HG03342 (cell line): ENCODE measurements at regions not wholly inside any gene's neighbourhood (a gene's known extent, or its start where the extent isn't known, plus 50 kb on each side); places are given as distances from the start of the nearest gene placed in this dataset.

Experiments
- ATAC-seq: cut with Tn5 transposase; IDR thresholded peaks from one replicate; pipeline ENCODE4 v1.9.1; 2021; ENCODE audit warnings: mild to moderate bottlenecking, moderate library complexity; ENCODE audit not compliant: unreplicated experiment

DNA sequence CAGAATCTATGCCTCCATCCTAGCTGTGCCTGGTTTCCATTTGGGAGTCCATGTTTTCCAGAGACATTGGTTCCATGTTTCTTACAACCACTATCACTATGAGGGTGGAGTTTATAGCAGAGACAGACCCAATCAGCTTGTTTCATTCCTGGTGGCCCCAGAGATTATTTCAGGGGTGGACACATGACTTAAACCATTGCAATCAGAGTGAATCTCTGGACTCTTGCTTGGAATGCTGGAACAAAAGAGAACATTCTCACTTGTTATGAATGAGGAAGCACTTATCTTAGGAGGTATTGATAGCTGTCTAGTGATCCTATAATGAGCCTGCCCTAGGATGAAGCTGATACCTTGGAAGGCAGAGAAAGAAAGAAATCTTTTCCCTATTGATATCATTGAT lies 250.3 kb downstream of the ATG4C start:
- ATAC-seq: no peak

DNA sequence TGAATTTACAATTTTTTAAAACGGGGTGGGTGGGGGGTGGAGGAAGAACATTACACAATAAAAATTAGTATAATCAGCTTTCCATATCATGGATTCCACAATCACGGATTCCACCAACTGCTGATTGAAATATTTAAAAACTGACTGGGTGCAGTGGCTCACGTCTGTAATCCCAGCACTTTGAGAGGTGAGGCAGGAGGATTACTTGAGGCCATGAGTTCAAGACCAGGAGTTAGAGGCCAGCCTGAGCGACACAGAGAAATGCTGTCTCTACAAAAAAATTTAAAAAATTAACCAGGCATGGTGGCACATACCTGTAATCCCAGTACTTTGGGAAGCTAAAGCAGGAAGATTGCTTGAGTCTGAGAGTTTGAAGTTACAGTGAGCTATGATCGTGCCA lies 254.7 kb downstream of the ATG4C start:
- no peak for ATAC-seq

DNA sequence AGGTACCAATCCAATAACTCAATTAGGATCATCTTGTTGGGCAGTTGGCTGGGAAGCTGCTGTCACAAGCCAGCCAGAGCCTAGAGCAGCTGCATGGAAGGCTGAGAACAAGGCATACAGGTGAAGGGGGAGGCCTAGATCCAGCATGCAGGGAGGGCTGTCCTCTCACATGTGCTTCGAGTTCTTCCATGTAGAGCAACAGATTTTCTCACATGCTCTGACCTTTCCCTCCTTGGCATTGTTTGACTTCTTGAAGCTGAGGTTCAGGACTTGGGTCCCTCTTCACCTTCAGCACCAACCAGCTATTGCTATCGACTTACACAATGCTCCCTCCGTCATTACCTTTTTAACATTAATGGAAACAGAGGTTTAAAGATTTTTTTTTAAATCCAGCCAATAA lies 257.7 kb downstream of the ATG4C start:
- no peak for ATAC-seq

DNA sequence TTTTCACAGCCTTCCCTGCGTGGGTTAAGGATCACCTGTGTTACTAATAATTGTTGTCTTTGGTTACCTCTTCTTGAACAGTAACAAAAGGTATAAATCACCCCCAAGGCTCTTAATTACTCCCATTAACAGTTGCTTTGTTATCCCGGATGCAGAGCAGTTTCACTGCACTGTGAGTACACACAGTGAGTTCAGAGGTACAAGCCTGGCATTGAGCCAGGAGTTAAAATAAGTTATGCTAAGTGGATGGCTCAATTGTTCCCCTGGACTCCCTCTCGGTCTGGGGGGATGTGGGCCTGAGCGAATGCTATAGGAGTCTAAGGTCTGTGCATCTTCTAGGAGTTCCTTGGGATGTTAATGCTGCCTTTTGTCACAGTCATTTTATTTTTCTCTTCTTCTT lies 258.3 kb downstream of the ATG4C start:
- ATAC-seq: no peak

DNA sequence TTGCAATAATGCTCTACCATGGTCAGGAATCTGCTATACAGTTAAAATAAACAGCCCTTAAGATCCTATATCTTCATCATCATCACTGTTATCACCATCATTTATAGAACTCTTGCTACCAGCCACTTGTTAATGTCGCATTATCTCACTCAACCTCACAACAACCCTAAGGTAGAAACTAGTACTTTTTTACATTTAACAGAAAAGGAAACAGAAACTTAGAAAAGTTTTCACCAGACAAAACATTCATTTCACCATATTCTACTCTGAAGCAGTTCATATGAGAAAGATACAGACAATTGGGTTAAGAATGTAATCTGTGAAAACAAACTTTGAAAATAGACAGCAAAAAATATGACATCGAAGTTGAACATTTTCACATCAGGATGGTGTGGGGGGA lies 262.6 kb downstream of the ATG4C start:
- peak; percentile 61 for ATAC-seq

DNA sequence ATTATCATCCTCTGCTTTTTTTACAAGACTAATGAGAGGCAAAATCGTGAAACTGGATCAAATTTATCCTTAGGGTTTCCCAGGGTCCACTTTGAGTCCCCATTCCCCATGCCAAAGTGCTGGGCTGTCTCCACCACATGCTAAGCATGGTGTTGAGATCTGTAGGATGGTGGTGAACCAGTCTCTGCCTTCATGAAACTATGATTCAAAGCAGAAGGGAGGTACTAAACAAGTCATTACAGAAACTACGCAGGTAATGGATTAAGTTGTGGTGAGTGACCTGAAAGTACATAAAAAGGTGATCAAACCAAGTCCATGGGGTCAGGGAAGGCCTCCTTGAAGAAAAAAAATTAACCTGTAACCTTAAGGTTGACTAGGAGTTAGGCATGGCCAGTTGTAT lies 265.2 kb downstream of the ATG4C start:
- ATAC-seq: no peak

DNA sequence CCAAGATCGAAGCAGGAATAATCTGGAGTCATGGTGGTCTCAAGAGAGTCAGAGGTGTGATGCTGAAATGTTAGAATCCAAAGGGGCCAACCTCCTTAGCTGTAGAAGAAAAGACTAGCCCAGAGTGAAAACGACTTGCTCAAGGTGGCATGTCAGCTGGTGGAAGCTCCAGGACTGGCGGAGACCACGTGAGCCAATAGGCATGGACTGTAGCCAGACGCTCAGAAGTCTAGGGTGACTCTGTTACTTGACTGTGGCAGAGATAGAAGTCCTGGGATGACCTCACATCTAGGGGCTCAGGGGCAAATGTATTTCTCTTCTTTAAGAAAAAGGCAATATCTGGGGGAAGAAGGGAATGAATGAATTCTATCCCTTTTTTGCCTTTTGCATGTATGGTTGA lies 267.4 kb downstream of the ATG4C start:
- ATAC-seq: no peak

DNA sequence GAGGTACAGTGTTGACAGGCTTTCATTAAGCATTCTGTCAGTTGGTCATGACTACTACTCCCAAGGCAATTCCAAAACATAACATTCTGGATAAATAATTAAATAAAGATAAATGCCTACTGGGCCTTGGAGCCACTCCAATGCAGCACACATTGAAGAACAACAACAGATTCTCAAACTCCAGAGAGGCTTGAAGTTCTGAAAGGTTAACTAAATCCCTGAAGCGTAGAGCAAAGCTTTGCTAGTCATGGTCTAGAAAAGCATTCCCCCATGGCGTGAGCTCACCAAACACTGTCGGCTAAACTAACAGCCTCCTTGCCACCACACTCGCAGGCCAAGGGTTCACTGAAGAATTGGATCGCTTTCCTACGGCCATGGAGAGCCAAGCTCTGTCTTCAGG lies 268.0 kb downstream of the ATG4C start:
- ATAC-seq: no peak

DNA sequence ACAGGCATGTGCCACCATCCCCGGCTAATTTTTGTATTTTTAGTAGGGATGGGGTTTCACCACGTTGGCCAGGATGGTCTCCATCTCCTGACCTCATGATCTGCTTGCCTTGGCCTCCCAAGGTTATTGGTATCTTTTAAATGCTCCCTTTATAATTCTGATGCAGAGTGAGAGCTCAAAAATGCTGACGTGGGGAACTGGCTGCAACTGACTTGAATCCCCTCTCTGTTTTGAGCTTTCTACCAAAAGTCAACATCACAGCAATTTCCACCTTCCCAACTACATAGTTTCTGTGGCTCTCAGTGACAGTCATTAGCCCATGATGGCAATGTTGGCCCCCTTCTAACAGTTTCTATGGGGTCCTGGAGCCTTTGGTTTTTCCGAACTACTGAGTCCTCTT lies 268.2 kb upstream of the FOXD3 start:
- no peak for ATAC-seq

DNA sequence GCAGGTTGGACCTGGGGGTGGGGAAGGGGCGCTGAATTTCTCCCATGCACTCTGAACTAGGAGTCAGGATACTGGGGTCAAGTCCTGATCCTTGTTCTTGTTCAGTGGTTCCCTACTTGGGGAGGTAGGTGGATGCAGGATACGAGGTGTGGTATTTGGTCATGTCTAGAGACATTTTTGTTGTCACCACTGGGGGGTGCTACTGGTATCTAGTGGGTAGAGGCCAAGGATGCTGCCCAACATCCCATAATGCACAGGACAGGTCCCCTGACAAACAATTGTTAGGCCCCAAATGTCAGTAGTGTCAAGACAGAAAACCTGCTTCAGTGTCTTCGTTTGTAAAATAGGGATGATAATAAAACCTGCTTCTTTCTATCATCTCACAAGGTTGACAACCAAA lies 259.0 kb upstream of the FOXD3 start:
- no peak for ATAC-seq

DNA sequence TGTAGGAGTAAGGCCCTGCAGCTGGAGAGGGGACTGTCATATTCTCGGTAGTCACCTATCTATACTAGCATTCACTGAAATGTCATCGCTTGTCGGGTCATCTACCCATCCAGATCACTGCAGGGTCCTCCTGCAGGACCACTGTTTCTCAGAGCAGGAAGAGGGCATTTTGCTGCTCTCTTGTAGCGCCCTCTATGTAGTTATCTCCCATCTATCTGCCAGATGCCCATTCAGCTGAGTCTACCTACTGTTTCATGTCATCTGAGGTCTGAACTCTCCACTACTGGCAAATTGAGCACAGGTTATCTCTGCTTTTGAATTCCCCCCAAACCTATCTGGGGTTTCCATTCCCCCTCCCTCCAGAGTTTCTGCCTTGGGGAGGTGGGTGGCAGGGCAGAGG lies 258.2 kb upstream of the FOXD3 start:
- ATAC-seq: no peak

DNA sequence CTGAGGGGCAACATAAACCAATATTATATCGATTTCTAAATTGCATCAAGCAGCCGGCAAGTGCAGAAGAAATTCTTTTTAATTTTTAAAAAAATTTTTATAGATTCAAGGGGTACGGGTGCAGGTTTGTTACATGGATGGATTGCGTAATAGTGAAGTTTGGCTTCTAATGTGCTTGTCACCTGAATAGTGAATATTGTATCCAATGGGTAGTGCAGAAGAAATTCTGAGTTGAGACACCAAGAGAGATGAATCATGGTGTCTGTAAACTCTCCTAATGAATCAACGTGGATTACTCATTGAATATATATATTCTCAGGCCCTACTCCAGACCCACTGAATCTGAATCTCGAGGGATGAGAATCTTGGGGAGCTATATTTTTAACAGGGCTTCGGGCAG lies 253.7 kb upstream of the FOXD3 start:
- ATAC-seq: no peak

DNA sequence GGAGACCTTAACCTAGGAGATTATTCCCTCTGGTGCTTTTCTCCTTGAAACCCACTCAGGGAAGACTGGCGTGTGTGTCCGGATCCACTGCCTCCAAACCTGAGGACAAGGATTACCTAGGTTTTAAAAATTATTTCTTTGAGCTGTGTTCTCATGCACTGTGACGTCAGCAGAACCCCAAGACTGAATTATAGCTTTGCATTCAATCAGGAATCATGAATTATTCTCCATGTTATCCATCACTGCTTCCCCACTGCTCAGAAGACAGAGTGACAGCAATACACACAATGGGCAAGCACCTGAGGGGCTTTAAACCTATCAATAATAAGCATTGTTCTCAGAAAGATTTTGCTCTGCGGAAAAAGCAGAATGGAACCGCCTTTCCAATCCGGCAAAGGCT lies 253.2 kb upstream of the FOXD3 start:
- ATAC-seq: no peak

DNA sequence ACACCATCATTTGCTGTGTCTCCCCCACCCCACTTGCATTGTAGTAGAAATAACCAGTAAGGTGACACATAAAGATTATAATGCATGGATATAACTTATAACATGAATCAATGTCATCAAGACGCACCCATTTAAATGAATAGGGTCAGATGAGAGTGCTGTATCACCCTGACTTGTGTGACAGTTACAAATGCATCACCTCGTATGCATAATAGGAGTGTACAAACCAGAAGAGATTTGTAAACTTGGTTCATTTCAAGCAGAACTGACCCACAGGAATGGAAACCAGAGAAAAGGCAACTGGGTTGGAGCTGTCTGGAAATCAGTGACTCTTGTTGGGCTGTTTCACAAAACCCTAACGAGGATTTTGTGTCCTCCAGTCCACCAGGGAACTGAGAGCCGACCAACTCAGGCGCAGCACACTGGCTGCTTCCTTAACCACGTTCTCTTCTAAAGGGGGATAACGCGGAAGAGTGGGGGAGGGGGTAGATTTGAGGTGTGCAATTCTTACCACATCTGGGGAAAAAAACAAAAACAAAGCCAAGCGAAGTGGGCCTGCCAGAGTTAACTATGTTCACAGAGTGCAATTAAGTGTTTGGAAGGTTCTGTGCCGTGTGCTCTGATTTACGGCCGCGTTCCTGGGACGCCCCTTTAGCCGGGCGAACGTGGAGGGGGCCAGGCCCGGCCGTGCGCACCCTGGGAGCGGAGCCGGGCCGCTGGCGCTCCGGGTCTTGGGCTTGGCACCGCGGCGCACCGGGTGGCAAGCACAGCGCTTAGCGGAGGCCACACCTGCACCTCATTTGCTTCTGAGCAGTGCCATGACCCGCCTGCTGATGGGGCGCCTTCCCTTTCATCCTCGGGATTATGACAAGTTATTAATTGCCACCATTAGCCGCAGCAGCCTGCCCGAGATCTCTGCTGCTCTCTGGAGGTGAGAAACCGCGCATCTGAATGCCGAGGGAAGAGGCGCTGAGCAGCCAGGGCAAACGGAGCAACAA lies 248.8 kb upstream of the FOXD3 start:
- ATAC-seq: no peak

DNA sequence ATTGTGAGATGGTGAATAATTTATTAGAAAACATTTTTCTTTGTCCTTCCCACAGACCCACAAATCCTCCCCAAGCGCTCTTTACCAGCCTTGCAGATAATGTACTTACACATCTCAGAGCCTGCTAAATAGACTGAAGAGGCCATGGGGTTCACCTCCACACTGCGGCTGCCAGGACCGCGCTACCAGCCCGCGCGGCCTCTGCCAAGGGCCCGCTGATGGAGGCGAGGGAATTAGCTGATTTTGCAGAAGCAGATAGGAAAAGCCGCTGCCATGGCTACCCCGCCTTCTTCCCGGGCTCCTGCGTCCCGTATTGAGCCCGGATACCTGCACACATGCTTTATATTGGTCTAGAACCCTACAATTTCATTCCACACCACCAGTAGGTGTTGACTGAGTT lies 248.0 kb upstream of the FOXD3 start:
- ATAC-seq: no peak

DNA sequence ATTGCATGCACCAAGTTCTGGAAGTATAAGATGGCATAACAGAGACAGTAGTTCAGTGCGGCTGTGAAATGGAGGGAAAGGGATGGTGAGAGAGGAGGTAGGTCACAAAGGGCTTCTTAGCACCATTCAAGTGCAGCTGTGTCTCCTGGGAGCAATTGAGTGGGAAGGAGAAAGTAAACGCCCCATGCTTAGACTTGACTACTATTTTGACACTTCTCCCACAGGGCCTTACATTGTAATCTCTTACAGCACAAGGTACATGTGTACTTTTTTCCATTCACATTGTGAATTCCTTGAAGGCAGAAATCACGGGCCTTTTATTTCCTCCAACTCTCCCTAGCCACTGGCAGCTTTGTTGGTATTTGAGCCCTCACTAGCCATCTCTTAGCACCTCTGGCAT lies 239.6 kb upstream of the FOXD3 start:
- ATAC-seq: no peak

DNA sequence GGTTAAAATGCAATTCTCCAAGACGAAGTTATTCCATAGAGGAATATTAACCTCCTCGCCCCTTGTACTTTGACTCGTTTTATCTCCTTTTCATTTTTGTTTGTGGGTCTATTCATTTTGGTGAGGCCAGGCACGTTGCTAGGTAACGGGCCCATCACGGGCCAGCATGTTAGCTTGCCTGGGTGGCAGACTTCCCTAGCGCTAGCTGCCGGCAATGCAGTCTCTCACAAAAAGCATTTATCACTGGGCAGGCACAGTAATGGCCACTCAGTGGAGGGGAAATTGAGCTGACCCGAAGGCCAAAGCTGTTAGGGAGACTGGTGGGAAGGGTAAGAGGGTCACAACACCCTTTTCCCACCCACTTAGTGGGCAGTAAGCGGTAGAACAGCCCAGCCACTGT lies 234.4 kb upstream of the FOXD3 start:
- ATAC-seq: no peak

DNA sequence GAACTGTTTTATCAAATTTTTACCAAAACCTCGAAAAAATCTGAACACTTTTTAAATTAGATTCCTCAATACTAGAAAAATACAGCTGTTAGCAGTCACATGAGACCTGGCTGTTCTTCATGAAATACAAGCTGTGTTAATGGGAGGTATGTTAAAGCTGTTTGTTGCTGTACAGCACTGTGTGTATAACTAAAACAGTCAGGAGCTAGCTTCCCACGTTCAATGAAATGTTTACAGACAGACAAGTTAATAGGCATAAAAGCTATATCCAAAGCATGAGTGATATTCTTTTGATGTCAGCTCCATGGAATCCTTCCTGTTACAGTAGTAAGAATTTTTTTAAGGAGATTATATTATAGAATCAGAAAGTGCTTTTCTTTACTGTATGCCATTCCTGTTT lies 223.2 kb upstream of the FOXD3 start:
- no peak for ATAC-seq

DNA sequence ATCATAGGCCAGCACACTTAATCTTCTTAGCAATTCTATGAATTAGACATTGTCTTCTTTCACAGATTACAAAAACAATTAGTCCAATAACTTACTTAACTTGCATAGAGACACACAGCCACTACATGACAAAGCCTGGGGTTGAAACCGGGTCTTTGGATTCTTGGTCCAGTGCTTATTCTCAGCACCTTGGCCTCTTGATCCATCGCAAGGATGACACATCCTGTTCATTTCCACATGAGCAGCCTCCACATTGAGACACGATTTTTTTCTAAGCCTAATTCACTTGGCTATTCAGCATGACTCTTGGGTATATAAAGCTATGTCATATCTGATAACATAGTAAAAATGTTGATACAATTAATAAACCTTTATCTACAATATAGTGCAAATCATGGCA lies 221.0 kb upstream of the FOXD3 start:
- ATAC-seq: no peak

DNA sequence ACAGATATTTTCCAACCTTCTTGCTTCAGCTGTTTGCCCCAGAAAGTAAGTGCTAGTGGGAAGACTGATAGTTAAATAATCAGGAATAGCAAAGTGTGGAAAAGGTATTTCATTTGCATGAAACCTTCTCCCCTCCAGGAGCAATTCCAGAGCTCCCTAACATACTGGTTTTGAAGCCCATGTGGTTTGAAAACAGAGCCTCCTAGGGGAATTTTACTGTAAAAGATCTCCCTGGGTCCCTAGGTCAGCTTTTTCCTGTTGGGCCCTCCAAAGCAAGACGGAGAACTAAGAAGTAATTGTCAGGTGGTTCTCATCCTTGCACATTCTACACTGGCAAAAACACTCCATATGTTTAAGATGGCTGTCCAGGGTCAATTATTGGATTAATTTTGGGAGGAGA lies 218.7 kb upstream of the FOXD3 start:
- no peak for ATAC-seq

DNA sequence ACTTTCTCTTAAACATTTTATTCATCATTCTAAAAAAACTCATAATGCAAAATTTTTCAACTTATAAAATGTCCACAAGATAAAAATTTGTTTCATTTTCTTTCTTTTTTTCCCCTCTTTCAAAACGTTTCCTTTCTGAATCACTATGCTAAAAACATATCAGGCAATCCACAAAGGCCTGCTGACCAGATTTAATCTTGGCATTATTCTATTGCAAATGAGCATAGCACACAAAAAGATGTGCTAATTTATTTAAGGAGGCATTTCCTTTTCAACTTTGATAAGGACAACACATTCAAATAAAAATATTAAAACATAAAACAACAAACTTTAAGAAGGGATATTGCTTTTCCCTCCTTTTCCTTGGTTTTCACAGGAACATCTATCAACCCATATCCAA lies 215.3 kb upstream of the FOXD3 start:
- ATAC-seq: no peak

DNA sequence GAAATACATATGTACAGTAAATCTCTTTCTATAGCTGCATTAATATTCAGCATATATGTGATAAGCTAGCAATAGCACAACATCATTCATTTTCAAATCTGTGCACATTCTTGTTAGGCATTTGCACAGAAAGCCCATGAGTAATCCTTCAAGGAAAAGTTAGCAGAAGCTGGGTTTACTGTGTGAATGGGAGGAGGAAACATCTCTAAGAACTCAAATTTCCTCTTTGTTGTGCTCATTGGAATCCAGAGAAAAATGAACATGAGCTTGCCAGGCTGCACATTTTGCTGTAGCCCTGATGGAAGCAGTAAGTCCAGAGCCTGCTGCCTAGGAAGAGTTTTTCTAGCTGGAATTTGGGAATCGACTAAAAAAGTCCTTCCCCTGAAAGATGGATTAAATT lies 214.2 kb upstream of the FOXD3 start:
- ATAC-seq: no peak
